Inflammatory macrophage treated with lipopolysaccharide for 4 hours (primary cell): ENCODE measurements at regions not wholly inside any gene's neighbourhood (a gene's known extent, or its start where the extent isn't known, plus 50 kb on each side); places are given as distances from the start of the nearest gene placed in this dataset.
"Not testable (repeated sequence)": the region's sequence is repeated elsewhere in the genome, so short reads cannot be mapped to it uniquely, and the experiment has no call there.

Experiments
- DNase-seq: peaks from one replicate; pipeline ENCODE4 v3.0.0-alpha.2; 2020

DNA sequence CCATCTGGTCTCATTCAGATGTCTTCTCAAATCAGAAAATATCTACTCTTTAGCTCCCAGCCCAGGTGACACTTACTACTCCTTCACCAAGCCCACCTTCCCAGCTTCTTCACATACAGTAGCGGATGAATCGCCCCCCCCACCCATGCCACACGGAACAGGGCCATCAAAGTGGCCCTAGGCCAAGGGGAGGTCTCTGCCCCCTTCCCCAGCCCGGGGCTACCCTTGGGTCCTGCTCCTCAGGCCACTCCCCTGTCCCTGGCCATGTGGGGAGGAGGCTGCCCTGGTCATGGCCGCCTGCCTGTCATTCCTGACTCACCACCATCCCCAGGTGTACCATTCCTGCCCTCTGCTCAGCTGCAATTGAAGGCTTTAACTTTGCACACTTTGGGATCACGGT lies 142.8 kb downstream of the NECTIN1 start:
- DNase-seq = no peak

DNA sequence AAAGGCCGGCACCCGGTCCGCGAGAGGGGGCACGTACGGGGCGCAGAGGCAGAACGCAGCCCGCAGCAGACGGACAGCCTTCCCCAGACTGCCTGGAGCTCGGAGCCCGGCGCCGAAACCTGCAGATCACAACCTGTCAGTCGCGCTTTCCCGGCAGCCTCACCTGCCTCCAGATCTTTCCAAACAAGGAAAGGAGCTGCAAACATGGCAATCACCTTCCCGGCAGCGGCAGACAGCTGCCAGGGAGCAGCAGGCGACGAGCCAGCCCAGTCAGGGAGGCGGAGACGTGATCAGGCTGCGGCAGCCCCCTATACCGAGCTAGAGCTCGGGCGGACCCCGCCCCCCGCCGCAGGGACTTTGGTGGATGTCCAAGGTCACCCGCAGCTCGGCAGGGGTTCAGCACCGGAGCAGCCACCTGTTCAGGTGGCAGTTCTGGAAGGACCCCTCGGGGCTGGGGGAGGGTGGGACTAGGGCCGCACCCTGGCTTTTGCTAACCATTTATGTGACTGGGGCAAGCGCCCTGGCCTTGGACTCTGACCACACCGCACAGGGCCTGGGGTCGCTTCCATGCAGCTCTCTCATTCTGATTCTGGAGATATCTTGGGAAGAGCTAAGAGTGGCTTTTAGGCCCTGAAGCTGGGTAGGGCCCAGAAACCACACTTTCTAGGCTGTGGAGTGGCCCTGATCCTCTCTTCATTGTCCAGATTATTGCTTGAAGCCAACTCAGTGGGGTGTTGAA lies 143.8 kb downstream of the NECTIN1 start:
- DNase-seq = no peak

GRCh38 chr11:119584193-119585042 lies 144.6 kb downstream of the NECTIN1 start:
- DNase-seq = peak; percentile 12

DNA sequence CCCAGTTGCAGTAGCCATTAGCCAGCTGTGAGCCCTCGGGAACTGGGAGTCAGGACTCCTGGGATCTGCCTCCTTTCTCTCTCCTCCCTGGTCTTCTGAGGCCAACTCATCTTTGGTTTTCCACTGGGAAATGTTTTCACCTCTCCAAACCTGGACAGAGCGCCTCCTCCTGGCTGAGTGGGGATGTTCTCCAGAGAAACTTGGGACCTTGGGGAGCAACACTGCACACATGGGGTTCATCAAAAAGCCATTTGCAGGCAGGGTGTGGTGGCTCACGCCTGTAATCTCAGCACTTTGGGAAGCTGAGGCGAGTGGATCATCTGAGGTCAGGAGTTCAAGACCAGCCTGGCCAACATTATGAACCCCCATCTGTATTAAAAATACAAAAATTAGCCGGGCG lies 145.4 kb downstream of the NECTIN1 start:
- DNase-seq = no peak

DNA sequence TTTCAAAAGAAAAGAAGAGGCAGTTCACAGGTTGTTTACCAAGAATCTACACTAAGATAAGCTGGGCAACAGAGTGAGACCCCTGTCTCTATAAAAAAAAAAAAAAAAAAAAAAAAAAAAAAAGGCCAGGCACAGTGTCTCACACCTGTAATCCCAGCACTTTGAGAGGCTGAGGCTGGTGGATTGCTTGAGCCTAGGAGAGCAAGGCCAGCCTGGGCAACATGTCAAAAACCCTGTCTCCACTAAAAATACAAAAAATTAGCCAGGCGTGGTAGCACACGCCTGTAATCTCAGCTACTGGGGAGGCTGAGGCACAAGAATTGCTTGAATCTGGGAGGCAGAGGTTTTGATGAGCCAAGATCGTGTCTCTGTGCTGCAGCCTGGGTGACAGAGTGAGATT lies 147.6 kb downstream of the NECTIN1 start:
- not testable (repeated sequence) for DNase-seq

DNA sequence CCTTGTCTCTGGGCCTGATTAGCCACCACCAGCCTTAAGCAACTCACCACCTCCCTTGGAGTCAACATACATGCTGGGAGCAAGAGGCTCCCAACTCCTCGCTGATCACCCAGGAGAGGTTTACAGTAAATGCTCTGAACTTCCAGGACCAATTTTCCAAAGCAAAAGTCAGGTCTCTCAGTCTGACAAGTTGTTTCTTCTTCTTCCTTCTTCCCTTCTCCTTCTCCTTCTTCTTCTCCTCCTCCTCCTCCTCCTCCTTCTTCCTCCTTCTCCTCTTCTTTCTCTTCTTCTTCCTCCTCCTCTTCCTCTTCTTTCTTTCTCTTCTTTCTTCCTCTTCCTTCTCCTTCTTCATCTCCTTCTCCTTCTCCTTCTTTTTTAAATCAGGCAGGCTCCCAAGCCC lies 148.2 kb downstream of the NECTIN1 start:
- DNase-seq = peak; percentile 13

DNA sequence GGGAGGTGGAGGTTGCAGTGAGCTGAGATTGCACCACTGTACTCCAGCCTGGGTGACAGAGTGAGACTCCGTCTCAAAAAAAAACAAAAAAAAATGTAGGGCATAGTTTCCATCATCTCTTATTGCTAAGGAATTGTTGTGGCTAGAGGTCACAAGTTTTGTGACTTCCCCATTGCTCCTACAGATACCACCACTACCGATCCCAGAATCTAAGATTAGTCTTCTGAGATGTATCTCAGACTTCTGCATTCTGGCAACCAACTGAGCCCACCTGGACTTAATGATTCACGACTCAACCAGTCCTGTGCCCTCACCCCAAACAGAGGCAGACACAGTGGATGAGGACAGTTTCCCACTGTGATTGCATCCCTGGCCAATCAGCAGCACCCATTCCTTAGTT lies 148.9 kb downstream of the NECTIN1 start:
- DNase-seq = peak; percentile 52

GRCh38 chr11:119578521-119579191 lies 150.3 kb downstream of the NECTIN1 start:
- no peak for DNase-seq

DNA sequence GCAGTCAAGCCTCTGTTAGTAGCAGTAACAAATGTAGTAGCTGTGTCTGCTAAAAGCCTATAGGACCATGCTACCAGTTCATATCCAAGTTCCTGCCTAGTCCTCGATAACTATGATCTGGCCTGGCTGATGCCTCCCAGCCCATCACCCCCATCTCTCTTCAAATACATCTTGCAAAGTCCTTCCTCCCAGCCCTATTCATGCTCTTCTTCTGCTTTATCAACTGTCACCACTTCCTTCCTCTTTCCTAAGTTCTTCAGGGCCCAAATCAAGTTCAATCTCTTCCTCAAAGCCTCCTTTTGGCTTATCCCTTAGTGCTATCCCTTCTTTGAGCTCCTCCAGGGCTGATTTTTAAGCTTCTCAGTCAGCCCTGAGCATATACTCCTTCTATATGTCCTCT lies 150.9 kb upstream of the THY1 start:
- DNase-seq = peak; percentile 65

GRCh38 chr11:119572481-119573424 lies 149.8 kb upstream of the THY1 start:
- DNase-seq = no peak

- peak; percentile 17 for DNase-seq
Measured at GRCh38 chr11:119571311-119571710, 148.3 kb upstream of the THY1 start.

DNA sequence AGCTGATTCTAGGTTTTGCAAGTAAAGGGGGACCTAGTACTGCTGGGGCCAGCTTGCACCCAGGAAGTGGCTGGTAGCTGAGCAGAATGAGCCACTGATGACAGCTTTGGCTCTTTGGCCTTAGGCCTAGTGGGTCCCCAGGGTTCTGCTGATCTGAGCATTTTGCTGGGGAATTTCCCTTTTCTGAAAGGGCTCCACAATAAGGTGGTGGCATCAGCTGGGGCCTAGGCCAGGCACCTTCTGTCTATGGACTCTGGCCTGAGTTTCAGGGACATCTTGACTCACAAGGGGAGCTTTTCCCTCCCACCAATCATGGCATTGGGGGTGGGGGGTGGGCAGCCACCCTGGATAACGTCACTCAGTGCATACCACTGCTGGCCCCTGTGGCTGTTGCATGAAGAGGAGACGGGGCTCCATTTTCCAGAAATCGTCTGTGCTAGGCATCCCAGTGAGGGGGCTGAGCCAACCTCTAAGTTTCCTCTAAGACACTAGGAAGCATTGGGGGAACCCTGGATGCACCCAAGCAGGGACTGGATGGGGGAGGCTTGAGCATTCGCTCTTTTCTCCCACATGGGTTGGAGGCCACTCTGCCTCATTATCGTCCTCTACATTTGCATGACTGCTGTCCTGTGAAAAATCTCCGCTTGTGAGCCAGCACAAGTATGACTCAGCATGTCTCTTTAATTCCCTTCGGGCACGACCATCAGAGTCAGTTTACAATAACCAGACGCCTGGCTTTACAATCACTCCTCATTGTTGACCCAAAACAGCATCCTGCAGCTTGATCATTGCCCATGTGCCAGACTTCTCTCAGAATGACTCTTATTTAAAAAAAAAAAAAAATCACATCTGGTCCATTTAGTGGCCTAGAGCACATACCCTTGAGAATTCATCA lies 145.0 kb upstream of the THY1 start:
- peak; percentile 14 for DNase-seq

DNA sequence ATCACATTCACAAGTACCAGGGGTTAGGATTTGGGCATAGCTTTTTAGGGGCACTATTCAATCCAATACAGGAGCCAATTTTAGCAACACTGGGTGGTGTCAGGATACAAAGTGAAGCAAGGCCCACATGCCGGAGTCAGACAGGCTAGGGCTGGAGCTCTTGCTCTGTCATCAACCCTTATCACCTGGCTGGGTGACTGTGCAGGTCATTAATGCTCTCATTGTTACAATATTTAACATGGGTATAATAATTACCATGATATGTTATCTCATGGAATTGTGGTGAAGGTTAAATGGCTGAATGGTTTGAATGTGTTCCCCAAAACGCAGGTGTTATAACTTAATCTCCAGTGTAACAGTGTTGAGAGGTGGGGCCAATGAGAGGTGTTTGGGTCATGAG lies 143.3 kb upstream of the THY1 start:
- no peak for DNase-seq

GRCh38 chr11:119565693-119566092 lies 142.7 kb upstream of the THY1 start:
- DNase-seq = not testable (repeated sequence)

GRCh38 chr11:119560961-119561360 lies 138.0 kb upstream of the THY1 start:
- no peak for DNase-seq

DNA sequence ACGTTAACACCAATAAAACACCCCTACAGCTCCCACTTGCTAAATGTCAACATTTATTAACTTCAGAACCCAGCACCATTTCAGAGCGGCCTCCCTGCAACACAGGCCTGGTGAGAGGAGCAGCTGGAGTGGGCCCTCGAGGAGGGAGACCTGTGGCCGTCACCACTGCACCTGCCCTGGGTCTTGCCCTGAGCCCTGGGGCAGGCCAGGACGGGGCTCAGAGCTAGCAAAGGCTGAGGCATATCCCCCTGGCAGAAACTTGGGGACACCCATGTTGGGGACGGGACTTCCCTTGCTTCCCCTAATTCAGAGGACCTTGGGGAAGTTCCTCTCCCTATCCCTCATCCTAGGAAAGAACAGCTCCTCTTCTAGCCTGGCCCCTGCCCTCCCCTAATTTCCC lies 137.3 kb upstream of the THY1 start:
- no peak for DNase-seq

GRCh38 chr11:119552106-119552485 lies 129.1 kb upstream of the THY1 start:
- no peak for DNase-seq

DNA sequence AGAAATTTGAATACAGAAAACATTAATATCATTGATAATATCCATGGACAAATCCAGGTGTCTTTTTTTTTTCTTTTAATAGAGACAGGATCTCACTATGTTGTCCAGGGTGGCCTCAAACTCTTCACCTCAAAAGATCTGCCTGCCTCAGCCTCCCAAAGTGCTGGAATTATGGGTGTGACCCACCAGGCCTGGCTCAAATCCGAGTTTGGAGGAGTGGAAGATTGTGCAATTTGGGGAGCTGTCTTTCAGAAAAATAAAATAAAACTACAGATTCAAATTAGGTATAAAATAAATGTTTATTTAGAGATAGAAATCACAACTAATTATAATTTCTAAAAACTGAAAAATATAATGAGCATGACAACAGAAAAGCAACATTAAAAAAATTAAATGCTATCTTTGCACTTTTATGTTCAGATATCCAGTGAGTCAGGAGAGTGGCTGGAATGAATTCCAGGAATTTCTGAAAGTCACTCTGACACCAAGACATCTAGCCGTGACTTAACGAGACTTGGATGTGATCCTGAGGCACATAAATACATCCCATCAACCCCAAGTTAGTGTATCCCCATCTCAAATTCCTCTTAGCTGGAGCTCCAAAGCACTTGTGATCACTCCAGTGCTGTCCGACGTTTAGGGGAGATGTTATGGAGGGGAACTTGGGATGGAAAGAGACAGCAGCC lies 128.6 kb upstream of the THY1 start:
- no peak for DNase-seq

DNA sequence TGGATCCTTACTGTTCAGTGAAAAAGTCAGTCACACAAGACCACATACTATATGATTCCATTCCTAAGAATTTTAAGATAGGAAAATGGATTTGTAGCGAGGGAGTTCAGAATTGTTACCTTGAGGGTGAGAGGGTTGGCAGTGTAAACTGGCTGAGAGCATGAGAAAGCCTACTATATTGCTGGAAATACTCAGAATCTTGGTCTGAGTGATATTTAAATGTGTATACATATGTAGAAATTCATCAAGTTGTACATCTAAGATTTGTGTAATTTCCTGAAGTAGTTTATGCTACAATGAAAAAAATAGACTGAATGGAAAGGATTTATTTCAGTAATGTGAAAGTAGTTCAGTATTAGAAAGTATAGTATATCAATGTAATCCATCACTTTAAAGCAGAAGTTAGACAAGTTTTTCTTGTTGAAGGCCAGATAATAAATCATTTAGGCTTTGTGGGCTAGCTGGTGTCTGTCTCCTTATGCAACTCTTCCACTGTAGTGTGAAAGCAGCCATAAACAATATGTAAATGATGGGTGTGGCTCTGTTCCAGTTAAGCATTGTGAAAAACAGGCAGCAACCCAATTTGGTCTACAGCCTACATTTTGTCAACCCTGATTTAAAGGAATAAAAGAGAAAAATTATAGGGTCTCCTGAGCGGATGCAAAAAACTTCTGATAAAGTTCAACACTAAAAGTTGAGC lies 127.2 kb upstream of the THY1 start:
- DNase-seq = peak; percentile 74

DNA sequence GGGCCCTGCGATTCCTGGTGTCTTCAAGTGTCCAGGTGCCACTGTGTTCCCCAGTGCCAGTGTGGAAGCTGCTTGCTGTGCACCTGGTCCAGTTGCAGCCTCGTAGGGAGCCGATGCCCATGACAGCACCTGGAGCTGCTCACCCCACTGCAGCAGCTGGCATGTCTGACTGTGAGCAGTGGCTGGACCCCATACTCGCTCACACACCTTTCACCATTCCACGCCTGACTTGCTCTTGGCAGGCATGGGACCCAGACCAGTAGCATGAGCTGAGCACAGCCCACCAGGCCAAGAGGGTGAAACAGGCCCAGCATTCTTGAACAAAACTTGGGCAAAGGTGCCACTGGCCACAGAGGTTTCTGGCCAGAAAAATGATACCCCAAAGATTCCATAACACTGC lies 124.5 kb upstream of the THY1 start:
- DNase-seq = no peak
